ENCODE measurements at regions not wholly inside any gene's neighbourhood (a gene's known extent, or its start where the extent isn't known, plus 50 kb on each side); places are given as distances from the start of the nearest gene placed in this dataset.

DNA sequence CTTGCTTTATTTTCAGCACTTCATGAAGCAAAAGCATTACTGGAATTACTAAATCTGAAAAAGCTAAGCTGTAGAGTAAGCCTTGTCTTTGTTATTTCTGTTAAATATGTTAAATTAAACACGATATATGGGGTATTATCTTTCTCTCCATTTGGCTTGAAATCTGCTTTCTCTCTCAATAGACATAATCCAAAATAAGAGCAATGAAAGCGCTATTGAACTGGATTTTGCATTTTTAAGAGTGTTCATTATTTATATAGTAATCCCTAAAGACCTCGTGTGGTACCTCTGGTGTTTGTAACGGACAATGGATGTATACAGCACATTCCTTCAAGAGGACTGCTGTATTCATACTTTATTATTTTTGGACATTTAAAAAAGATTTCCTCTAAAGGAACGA lies 91.5 kb upstream of the KCNE2 start:
- 83 to 88% (median 84%) methylated on average over 5 of the region's 5 CpGs for WGBS, 4 donors
- no peak for DNase-seq
- no peaks in the 10 kb centered on the region for H3K4me1 ChIP-seq (replicated peaks in 1 of 2)
- TF ChIP-seq POLR2A (IDR thresholded peaks at IDR 0.05): no peak
- TF ChIP-seq, protein P1, sequence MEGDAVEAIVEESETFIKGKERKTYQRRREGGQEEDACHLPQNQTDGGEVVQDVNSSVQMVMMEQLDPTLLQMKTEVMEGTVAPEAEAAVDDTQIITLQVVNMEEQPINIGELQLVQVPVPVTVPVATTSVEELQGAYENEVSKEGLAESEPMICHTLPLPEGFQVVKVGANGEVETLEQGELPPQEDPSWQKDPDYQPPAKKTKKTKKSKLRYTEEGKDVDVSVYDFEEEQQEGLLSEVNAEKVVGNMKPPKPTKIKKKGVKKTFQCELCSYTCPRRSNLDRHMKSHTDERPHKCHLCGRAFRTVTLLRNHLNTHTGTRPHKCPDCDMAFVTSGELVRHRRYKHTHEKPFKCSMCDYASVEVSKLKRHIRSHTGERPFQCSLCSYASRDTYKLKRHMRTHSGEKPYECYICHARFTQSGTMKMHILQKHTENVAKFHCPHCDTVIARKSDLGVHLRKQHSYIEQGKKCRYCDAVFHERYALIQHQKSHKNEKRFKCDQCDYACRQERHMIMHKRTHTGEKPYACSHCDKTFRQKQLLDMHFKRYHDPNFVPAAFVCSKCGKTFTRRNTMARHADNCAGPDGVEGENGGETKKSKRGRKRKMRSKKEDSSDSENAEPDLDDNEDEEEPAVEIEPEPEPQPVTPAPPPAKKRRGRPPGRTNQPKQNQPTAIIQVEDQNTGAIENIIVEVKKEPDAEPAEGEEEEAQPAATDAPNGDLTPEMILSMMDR (IDR thresholded peaks at IDR 0.05): no peak
- H3K27ac ChIP-seq: no peak overlapping the region
- intact Hi-C loops (cut with DNase I): no loop called here
- no peaks in the 10 kb centered on the region for H3K27me3 ChIP-seq
- no peak overlapping the region for H3K4me3 ChIP-seq
- H3K36me3 ChIP-seq (replicated peaks in 1 of 2): no peaks in the 10 kb centered on the region
- no peaks in the 10 kb centered on the region for H3K9me3 ChIP-seq (replicated peaks in 1 of 3)

DNA sequence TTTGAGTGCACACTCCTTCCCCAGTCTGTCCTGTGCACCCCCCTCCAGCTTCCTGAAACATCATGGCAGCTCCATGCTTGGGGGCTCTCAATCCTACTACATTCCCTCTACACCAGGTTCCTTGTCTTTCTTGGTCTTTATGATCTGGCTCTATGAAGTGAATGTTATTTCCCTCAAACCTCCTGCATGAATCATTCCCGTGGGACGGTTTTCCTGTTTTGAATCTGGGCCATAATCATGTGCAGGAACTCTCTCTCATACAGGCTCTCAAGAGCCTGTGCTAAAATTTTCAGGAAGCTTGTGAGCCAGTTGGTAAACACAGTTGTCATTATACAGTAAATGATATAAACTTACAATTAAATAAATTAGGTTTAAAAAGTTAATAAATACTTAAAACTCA lies 89.8 kb upstream of the KCNE2 start:
- no peaks in the 10 kb centered on the region for H3K4me1 ChIP-seq (replicated peaks in 1 of 2)
- intact Hi-C loops (cut with DNase I): no loop called here
- H3K4me3 ChIP-seq: no peak overlapping the region
- TF ChIP-seq, protein P1 (IDR thresholded peaks at IDR 0.05): no peak
- TF ChIP-seq POLR2A (IDR thresholded peaks at IDR 0.05): no peak
- no peaks in the 10 kb centered on the region for H3K9me3 ChIP-seq (replicated peaks in 1 of 3)
- H3K27ac ChIP-seq: no peak overlapping the region
- 52 to 67% (median 63%) methylated on average over 2 of the region's 2 CpGs for WGBS, 4 donors
- H3K36me3 ChIP-seq (replicated peaks in 1 of 2): no peaks in the 10 kb centered on the region
- no peaks in the 10 kb centered on the region for H3K27me3 ChIP-seq
- DNase-seq: no peak

DNA sequence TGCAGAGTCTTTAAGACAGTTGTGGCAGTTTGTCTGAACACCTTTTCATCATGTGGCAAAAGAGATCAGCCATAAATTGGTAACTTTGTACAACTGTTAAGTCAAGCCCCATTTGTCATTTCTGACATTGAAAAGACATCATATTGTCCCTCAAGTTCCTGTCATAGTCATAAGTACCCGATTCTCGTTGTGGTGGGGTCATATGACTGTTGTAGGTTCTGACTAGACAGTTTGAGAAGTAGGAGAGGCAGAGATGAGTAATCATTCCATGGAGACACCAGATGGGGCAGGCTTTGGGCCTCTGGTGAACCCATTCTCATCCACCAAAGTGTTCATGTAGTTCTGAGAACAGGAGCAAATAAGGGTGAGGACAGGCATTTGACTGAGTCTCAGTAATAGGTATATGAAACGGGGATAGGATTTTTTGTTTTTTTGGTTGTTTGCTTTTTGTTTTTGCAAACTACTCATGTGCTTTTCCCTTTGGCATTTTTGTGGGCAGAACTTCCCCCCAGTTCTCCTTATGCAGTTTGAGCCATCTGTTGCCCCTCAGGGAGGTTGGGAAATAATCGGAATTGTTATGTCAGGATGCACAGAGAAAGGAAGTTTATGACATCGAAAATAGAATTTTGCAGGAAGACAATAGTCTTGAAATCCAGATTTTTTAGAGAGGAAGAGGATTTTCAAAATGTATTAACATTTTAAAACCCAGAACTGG lies 86.9 kb upstream of the KCNE2 start:
- WGBS, 4 donors: 72 to 83% (median 78%) methylated on average over 5 of the region's 5 CpGs
- intact Hi-C loops (cut with DNase I): no loop called here
- Histone ChIP-seq H3K4me1 (replicated peaks in 1 of 2) (no peaks in the 10 kb centered on the region), H3K36me3 (replicated peaks in 1 of 2) (no peaks in the 10 kb centered on the region), H3K9me3 (replicated peaks in 1 of 3) (no peaks in the 10 kb centered on the region), H3K27ac (no peak overlapping the region), H3K4me3 (no peak overlapping the region), H3K27me3 (no peaks in the 10 kb centered on the region)
- DNase-seq: no peak
- TF ChIP-seq POLR2A (IDR thresholded peaks at IDR 0.05): no peak
- TF ChIP-seq, protein P1 (IDR thresholded peaks at IDR 0.05): no peak

DNA sequence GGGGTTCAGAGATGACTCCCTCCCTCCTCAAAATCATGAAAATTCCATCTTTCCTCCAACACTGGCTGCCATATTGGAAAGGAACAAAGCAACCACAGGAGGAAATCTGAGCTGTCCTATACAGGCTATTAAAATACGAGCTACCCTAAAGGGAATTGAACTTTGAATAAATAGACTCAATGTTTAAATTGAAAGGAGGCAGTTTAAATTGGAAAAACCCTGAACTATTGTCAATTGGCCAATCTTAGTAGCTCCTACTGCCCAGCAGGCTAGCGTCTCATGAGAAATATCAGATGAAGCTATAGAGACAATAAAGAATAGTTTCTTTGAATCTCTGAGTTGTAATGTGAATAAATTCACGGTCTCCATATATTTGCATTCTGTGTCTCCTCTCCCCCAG lies 85.4 kb upstream of the KCNE2 start:
- intact Hi-C loops (cut with DNase I): no loop called here
- TF ChIP-seq, protein P1 (IDR thresholded peaks at IDR 0.05): no peak
- no peak for TF ChIP-seq POLR2A (IDR thresholded peaks at IDR 0.05)
- H3K4me1 ChIP-seq (replicated peaks in 1 of 2): no peaks in the 10 kb centered on the region
- H3K4me3 ChIP-seq: no peak overlapping the region
- H3K36me3 ChIP-seq (replicated peaks in 1 of 2): no peaks in the 10 kb centered on the region
- H3K27ac ChIP-seq: no peak overlapping the region
- no peaks in the 10 kb centered on the region for H3K9me3 ChIP-seq (replicated peaks in 1 of 3)
- WGBS, 4 donors: 87 to 93% (median 89%) methylated on average over 3 of the region's 3 CpGs
- no peak for DNase-seq
- no peaks in the 10 kb centered on the region for H3K27me3 ChIP-seq
